HL-60 (cell line): ENCODE measurements at regions not wholly inside any gene's neighbourhood (a gene's known extent, or its start where the extent isn't known, plus 50 kb on each side); places are given as distances from the start of the nearest gene placed in this dataset.

Experiments used
- CTCF ChIP-seq: IDR thresholded peaks from one replicate; pipeline ENCODE4 v1.5.1; 2011; ENCODE audit warnings: low read length, control low read depth, inconsistent platforms; ENCODE audit not compliant: insufficient read depth
- GABPA ChIP-seq: IDR thresholded peaks from 2 replicates; pipeline ENCODE4 v1.6.1; 2012; ENCODE audit warnings: low read depth
- POLR2AphosphoS5 ChIP-seq: IDR thresholded peaks from 2 replicates; pipeline ENCODE4 v1.6.1; 2012; ENCODE audit warnings: low read depth
- REST ChIP-seq: IDR thresholded peaks from 2 replicates; pipeline ENCODE4 v1.6.1; 2012; ENCODE audit warnings: low read depth; ENCODE audit not compliant: insufficient replicate concordance

- TF ChIP-seq GABPA (no peak), CTCF (no peak), POLR2AphosphoS5 (no peak), REST (no peak)
These were observed 864.3 kb downstream of the NSUN3 start for GRCh38 chr3:94927175-94927574.
